ENCODE measurements at regions not wholly inside any gene's neighbourhood (a gene's known extent, or its start where the extent isn't known, plus 50 kb on each side); places are given as distances from the start of the nearest gene placed in this dataset.
"Not testable (repeated sequence)": the region's sequence is repeated elsewhere in the genome, so short reads cannot be mapped to it uniquely, and the experiment has no call there.

DNA sequence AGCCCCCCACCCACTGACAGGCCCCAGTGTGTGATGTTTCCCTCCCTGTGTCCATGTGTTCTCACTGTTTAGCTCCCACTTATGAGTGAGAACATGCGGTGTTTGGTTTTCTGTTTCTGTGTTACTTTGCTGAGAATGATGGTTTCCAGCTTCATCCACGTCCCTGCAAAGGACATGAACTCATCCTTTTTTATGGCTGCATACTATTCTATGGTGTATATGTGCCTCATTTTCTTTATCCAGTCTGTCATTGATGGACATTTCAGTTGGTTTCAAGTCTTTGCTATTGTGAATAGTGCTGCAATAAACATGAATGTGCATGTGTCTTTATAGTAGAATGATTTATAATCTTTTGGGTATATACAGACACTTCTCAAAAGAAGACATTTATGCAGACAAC is 88.6 kb upstream of the EGFL6 start:
- DNase-seq (ENCODE audit: low read depth); in situ Hi-C loops (cut with HindIII; ENCODE audit: low pct_unique_long_range_greater_than_20kb, low sequenced_read_pairs): not testable (repeated sequence)

DNA sequence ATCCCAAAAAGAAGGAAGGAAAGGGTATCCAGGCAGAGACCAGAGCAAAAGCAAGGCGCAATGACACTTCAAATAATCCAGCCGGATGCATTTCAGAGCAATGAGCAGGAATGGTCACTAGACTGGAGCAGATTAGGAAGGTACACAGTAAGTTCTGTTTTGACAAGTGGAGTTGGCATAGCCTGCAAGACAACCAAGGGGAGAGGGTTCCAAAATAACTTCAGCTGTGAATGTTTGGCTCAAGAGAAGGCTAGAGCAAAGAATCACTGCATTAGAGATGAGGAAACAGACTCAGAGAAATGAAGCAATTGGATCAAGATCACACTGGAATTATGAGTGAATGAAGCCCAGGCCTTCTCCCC is 90.0 kb upstream of the EGFL6 start:
- no peak for DNase-seq (ENCODE audit: low read depth)
- in situ Hi-C loops (cut with HindIII; ENCODE audit: low pct_unique_long_range_greater_than_20kb, low sequenced_read_pairs): no loop called here

DNA sequence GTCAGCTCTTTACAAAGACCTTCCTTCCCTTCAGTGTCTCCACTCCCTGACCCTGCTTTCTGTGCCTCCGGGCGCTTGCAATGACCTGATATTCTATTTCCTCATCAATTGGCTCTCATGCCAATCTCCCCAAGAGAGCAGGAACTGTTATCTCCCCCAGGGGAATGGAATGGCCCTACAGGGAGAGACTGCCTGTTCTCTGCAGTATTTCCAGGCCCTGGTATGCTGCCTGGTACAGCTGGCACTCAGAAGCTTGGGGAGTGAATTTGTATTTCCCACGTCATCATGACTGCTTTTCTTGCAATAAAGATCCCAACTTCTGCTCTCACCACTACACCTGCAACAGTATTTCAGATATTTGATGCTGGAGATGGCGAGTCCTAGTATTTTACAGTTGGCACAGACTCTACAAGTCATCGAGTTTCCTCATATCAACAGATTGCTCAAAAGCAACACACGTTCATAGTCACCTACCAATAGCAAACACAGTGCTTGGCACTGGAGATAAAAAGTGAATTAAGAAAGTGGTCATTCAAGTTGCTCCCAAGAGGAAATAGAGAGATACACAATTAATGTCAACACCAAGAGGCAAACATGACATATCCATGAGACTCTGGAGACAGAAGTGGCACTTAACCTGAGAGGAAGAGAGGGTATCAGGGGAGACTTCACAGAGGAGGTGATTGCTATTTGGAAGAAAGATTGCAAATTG is 90.5 kb upstream of the EGFL6 start:
- in situ Hi-C loops (cut with HindIII; ENCODE audit: low pct_unique_long_range_greater_than_20kb, low sequenced_read_pairs): no loop called here
- DNase-seq (ENCODE audit: low read depth): no peak

DNA sequence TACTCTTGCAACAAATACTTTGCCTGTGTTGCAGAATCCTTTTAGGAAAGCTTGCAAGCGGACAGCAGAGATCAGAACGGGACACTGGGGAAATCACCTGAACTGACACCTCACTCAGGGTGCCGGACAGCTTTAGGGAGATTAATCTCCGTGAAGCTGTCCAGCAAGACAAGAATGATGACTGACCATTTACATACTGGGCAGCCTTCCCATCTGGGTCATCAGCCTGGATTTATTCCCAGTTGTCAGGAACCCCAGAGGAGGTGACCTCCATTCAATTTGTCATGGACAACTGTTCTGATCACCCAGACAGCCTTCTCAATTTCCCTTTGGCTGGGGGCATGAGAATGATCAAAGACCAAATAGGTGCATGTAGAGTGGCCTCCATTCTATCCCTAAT is 93.0 kb upstream of the EGFL6 start:
- DNase-seq (ENCODE audit: low read depth): no peak

DNA sequence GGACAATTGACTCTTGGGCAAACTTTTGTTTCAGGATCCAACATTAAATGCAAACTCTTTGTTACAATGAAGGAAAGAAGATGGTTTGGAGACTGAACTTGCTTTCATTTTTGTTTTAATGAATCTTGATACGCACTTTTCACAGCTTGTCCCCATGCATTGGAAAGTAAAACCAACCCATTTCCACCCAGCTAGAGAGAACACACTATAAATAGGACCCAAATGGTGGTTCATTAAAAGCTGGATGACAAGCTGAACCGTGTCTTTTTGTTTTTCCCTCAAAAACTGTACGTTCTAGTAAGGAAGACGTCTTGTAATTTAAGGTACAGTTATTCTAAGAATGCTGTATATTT is 95.3 kb upstream of the EGFL6 start:
- in situ Hi-C loops (cut with HindIII; ENCODE audit: low pct_unique_long_range_greater_than_20kb, low sequenced_read_pairs): no loop called here
- DNase-seq (ENCODE audit: low read depth): no peak

More for the DNA sequence above, 93.0 kb upstream of the EGFL6 start:
- in situ Hi-C loops (cut with HindIII; ENCODE audit: low pct_unique_long_range_greater_than_20kb, low sequenced_read_pairs): no loop called here

DNA sequence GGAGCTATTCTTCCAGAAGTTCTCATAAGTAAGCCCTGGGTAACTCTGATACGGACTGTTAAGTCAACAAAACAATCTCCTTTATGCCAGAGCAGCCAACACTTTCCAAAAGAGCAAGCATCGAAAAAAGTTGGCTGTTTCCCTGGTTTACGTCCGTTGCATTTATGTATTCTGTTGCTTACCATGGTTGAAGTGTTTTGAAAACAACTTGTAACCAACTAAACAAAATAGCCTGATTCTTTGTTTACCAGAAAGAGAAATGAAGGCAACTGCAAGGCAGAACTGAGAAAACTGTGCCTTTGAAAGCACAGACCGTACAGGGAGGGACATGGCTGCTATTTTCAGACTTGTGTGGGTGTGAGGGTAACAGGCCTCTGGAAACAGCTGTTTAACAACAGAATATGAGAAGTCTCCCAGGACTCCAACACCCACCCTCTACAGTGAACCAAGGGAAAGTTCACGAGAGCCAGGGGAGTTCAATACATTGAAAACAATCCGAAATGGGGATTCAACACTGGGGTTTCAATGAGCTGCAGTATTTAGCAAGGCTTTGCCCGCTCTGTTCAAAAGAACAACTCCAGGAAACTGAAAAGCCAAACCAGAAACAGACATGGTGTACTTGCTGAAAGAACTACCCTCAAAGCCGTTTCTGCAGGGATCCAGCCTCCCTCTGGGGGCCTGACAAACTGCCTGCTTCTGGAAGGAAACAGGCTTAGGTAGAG is 95.8 kb upstream of the EGFL6 start:
- no peak for DNase-seq (ENCODE audit: low read depth)
- in situ Hi-C loops (cut with HindIII; ENCODE audit: low pct_unique_long_range_greater_than_20kb, low sequenced_read_pairs): no loop called here

DNA sequence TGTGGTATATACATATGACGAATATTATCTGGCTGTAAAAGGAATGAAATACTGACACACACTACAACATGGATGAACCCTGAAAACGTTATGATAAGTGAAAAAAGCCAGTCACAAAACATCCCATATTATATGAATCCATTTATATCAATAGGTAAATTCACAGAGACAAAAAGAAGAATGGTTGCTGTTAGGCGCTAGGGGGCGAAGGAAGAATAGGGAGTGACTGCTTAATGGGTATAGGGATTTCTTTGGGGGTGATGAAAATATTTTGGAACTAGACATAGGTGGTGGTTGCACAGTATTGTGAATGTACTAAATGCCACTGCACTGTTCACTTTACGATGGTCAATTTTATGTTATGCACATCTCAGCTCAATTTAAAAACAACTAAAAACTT is 96.4 kb upstream of the EGFL6 start:
- no peak for DNase-seq (ENCODE audit: low read depth)
- in situ Hi-C loops (cut with HindIII; ENCODE audit: low pct_unique_long_range_greater_than_20kb, low sequenced_read_pairs): no loop called here

DNA sequence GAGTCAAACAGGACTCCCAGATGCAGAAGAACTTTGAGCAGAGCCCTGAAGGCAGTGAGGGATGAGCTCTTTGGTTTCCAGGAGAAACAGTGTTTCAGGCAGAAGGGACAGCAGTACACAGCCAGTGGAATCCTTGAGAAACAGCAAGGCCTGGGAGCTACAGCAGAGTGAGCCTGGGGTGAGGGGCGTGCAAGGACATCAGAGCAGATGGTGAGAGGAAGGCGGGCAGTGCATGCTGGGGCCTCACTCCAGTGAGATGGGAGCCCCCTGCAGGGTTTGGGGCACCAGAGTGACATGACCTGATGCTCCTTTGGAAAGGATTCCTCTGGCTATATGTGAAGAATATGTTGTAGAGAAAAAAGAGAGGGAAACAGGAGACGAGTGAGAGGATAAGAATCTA is 98.1 kb upstream of the EGFL6 start:
- in situ Hi-C loops (cut with HindIII; ENCODE audit: low pct_unique_long_range_greater_than_20kb, low sequenced_read_pairs): no loop called here
- DNase-seq (ENCODE audit: low read depth): no peak

DNA sequence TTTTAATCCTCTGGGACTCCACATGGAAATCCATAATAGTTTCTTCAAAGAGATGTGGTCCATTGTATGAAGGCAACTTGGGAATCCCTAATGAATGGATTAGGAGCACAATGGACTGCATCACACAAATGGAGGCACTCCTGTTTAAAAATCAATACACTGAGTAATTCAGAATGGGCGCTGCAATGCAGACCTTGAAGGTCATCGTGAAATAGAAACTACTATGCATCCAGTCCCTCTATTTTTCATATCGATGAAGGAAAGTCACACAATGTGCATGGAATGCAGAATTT is 98.8 kb upstream of the EGFL6 start:
- DNase-seq (ENCODE audit: low read depth): no peak
- in situ Hi-C loops (cut with HindIII; ENCODE audit: low pct_unique_long_range_greater_than_20kb, low sequenced_read_pairs): no loop called here

DNA sequence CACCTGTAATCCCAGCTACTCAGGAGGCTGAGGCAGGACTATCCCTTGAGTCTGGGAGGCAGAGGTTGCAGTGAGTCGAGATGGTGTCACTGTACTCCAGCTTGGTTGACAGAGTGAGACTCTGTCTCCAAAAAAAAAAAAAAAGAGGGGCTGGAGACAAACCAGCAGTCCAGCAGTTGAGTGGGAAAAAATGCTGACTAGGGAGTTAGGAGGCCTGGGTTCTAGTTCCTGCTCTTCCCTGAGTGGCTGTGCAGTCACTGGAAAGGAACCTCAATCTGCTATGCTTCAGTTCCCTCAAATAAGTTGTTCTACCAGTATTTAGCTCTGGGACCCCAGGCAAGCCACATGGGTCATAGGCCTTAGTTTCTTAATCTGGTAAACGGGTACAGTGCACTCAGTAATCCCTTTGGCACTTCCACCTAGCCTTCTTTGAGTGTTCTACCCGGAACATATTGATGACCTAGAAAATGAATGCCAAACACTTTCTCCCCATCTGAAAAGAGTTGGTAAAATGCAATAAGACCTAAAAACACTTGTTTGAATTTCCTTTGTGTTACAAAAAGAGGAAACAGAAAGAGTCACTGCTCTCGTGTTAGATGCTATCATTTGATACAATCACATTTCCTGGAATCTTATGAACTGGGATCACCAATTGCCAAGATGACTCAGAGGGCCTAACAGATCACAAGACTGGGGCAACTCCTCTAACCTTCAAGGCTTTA is 99.3 kb upstream of the EGFL6 start:
- in situ Hi-C loops (cut with HindIII; ENCODE audit: low pct_unique_long_range_greater_than_20kb, low sequenced_read_pairs): no loop called here
- no peak for DNase-seq (ENCODE audit: low read depth)

DNA sequence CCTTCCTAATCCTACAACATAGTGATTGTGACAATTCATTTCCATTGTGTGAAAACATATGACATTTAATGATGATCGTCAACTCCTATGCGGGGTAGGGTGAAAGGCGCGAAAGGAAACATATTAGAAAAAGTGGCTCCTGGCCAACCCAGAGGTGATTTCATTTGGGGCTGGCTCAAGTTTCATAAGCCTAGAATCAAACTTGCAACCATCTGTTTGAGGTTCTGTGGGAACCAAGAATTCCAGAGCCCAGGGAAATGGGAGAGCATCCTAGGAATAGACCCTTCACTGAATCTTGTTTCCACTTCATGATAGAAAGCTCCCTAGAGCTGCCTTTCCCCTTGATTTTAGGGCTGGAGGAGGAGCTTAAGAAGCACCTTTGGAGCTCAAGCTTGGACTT is 101.3 kb upstream of the EGFL6 start:
- no peak for DNase-seq (ENCODE audit: low read depth)
- in situ Hi-C loops (cut with HindIII; ENCODE audit: low pct_unique_long_range_greater_than_20kb, low sequenced_read_pairs): no loop called here

DNA sequence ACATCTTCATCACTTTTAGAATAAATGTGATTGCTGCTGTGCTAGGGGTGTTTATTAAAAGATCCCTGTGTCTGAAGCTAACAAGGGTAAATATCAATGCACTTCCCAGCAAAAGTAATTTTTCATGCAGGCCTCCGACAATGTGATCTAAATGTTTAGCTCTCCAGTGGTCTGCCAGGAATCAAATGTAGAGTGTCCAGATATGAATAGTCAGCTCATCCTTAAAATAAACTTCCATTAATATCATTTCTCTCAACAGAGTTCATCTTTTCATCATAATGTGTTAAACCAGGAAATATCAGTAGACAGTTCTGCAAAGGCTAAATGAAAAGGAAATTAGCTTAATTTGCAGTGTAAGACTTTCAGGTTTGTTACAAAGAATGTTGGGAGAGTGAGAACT is 102.2 kb upstream of the EGFL6 start:
- in situ Hi-C loops (cut with HindIII; ENCODE audit: low pct_unique_long_range_greater_than_20kb, low sequenced_read_pairs): no loop called here
- no peak for DNase-seq (ENCODE audit: low read depth)

DNA sequence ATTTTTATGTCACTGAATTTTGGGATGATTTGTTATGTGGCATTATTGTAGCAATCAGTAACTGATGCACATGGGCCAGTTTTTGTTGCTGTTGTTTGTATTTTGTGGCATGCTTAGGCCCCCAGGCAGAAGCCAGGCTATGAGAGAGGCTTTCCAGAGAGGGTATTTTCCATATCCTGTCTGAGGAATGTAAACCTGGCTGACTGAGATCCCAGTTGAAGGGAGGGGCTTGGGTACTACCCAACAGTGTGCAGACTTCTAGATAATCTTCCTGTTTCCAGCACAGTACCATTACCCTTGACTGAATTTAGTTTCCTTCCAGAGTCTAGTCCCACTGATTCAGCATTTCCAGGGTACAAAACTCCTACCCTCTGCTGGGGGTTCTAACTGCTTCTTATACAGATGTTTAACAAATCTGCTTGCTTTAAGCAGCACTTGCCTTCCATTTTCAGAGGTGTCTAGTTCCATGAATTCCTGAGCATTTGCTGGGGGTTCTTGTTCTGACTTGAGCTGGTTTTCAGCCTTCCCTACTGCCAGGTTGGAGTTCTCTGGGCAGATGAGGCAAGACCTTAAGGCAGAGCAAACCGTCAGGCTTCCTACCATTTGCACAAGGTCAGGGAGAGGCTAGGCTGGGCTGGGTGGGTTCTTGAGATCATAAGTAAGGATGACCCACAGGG is 104.7 kb upstream of the EGFL6 start:
- DNase-seq (ENCODE audit: low read depth): no peak
- in situ Hi-C loops (cut with HindIII; ENCODE audit: low pct_unique_long_range_greater_than_20kb, low sequenced_read_pairs): no loop called here

DNA sequence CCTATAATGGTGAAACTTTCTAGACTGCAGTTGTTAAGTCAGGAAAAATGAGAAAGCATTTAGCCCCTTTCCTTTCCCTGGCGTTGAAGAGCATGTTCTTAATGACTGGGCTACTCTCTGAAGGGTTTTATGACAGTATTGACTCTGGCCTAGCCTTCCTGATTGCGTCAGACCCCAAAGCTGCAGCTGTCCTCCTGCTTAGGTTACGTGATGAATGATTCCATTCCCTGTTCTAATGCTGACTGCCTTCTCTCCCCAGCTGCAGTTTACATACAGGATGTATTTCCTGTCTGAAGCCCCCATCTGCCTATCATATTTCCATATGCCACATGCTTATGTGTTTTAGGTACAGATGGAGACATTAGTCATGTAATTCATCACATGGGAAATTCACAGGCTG is 105.8 kb upstream of the EGFL6 start:
- in situ Hi-C loops (cut with HindIII; ENCODE audit: low pct_unique_long_range_greater_than_20kb, low sequenced_read_pairs): no loop called here
- no peak for DNase-seq (ENCODE audit: low read depth)

DNA sequence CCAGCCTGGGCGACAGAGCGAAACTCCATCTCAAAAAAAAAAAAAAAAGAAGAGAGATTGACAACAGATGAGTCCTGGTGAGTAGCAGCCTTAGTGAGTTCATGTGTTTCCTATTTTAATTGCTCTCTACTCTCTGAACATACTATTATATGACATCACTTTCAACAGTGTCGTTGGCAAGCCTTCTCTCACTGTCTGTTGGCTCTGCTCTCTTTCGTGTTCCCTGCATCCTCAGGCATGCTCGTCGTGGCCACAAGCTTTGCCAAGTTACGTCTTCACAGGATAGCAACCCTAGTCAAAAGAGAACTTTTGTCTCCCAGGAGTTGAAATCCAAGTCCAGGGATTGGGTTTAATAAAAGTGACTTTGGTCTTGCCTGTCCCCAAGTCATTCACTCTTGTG is 117.1 kb upstream of the EGFL6 start:
- no peak for DNase-seq (ENCODE audit: low read depth)
- in situ Hi-C loops (cut with HindIII; ENCODE audit: low pct_unique_long_range_greater_than_20kb, low sequenced_read_pairs): no loop called here

DNA sequence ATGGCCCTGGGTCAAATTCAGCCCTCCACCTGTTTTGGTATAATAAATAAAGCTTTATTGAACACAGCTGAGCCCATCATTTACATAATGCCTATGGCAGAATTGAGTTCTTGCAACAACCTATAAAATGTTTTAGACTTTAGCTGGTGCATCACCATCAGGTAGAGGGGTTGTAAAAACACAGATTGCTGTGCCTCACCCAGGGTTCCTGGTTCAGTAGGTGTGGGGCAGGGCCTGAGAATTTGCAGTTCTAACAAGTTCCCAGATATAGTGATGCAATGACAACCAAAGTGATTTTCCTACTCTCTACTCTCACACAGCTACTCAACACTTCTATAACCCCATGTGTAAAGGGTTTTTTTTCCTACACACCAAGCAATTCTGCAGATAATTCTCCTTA is 120.0 kb upstream of the EGFL6 start:
- DNase-seq (ENCODE audit: low read depth): no peak
- in situ Hi-C loops (cut with HindIII; ENCODE audit: low pct_unique_long_range_greater_than_20kb, low sequenced_read_pairs): no loop called here

DNA sequence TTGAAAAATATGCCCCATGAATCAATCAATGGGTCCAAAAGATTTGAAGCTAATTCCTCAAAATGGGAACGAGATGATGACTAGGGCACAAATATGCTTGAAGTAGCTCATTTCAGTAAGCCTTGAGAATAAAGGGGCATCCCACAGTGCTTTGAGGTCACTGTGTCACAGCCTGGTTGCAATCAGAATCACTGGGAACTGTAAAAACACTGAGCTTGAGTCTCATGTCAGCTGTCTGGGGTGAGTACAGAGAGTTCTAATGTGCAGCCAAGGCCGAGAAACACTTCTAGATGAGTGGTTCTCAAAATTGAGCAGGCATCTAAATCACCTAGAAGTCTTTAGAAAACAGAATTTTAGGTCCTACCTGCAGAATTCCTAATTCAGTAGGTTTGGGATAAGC is 120.5 kb upstream of the EGFL6 start:
- in situ Hi-C loops (cut with HindIII; ENCODE audit: low pct_unique_long_range_greater_than_20kb, low sequenced_read_pairs): no loop called here
- no peak for DNase-seq (ENCODE audit: low read depth)

DNA sequence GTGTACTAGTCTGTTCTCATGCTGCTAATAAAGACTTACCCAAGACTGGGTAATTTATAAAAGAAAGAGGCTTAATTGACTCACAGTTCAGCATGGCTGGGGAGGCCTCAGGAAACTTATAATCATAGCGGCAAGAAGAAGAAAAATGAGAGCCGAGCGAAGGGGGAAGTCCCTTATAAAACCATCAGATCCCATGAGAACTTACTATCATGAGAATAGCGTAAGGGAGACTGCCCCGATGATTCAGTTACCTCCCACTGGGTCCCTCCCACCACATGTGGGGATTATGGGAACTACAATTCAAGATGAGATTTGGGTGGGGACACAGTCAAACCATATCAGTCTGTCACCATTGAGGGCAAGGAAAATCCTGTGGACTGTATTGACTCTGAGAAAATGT is 121.8 kb upstream of the ATXN3L start:
- in situ Hi-C loops (cut with HindIII; ENCODE audit: low pct_unique_long_range_greater_than_20kb, low sequenced_read_pairs); DNase-seq (ENCODE audit: low read depth): not testable (repeated sequence)

DNA sequence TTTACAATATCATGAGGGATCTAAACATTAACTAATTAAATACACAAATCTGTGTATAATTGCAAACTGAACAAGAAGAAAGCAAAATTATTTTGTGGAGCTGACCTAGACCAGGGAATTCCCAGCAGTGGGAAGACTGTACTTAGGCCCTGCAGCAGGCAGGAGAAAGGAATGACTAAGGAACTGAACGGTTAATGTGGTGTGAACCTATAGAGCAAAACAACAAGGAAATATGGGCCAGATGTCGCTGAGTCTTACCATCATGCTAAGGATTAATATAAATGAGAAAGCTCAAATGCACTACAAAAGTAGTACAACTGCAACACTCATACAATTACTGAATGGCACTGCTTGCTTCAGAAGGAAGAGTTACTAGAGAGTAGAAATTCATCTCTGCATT is 120.3 kb upstream of the ATXN3L start:
- in situ Hi-C loops (cut with HindIII; ENCODE audit: low pct_unique_long_range_greater_than_20kb, low sequenced_read_pairs): no loop called here

DNA sequence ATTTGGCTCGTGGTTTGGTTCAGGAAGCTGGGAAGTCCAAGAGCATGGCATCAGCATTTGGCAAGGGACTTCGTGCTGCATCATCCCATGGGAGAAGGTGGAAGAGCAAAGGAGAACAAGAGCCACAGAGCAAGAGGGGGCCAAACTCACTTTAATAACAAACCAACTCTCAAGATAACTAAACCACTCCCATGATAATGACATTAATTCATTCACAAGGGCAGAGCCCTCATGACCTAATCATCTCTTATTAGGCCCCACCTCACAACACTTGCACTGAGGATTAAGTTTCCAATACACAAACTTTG is 113.4 kb upstream of the ATXN3L start:
- in situ Hi-C loops (cut with HindIII; ENCODE audit: low pct_unique_long_range_greater_than_20kb, low sequenced_read_pairs): no loop called here
- peak; percentile 39 for DNase-seq (ENCODE audit: low read depth)

More for the DNA sequence above, 120.3 kb upstream of the ATXN3L start:
- DNase-seq (ENCODE audit: low read depth): no peak
